IPS-15b (cell line): ENCODE measurements at regions not wholly inside any gene's neighbourhood (a gene's known extent, or its start where the extent isn't known, plus 50 kb on each side); places are given as distances from the start of the nearest gene placed in this dataset.
"Not testable (repeated sequence)": the region's sequence is repeated elsewhere in the genome, so short reads cannot be mapped to it uniquely, and the experiment has no call there.

Experiments used
- H3K27me3 ChIP-seq: one replicate; pipeline ENCODE4 v1.6.1; 2013; ENCODE audit warnings: low read length; ENCODE audit not compliant: control insufficient read depth, insufficient read depth
- H3K36me3 ChIP-seq: one replicate; pipeline ENCODE4 v1.6.1; 2013; ENCODE audit warnings: low read length; ENCODE audit not compliant: control insufficient read depth, insufficient read depth
- H3K4me1 ChIP-seq: one replicate; pipeline ENCODE4 v1.6.1; 2013; ENCODE audit warnings: mild to moderate bottlenecking, low read length; ENCODE audit not compliant: control insufficient read depth, insufficient read depth
- H3K4me3 ChIP-seq: one replicate; pipeline ENCODE4 v1.5.1; 2013; ENCODE audit warnings: low read depth, low read length
- H3K9ac ChIP-seq: one replicate; pipeline ENCODE4 v1.6.1; 2013; ENCODE audit warnings: low read depth, mild to moderate bottlenecking, low read length
- H3K9me3 ChIP-seq: one replicate; pipeline ENCODE4 v1.6.1; 2013; ENCODE audit warnings: mild to moderate bottlenecking, low read length; ENCODE audit not compliant: control insufficient read depth, insufficient read depth

DNA sequence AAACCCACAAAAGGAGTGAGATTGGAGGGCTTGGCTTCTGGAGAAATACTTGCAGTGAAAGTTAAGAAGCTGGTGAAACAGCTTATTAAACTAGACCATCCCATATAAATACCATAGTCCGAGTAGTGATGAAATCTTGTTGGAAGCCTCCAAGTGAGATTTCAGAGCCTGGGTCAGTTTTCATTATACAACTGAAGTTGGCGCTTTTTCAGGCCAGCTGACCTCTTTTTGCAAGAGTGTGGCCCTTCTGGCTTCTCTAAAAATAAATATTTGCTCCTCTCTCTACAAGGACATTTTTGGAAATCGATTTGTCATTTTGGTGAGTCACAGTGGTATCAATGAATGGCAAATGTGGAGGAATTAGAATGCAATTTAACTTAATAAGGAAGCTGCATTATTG is 51.2 kb upstream of the THRB start:
- Histone ChIP-seq H3K4me3 (no peak overlapping the region), H3K9me3 (no peaks in the 10 kb centered on the region), H3K9ac (no peak overlapping the region), H3K27me3 (no peaks in the 10 kb centered on the region), H3K4me1 (no peaks in the 10 kb centered on the region), H3K36me3 (no peaks in the 10 kb centered on the region)

GRCh38 chr3:24548278-24548677 is 53.6 kb upstream of the THRB start:
- no peaks in the 10 kb centered on the region for H3K27me3 ChIP-seq
- H3K9me3 ChIP-seq = no peaks in the 10 kb centered on the region
- H3K36me3 ChIP-seq = no peaks in the 10 kb centered on the region
- no peaks in the 10 kb centered on the region for H3K4me1 ChIP-seq
- H3K4me3 ChIP-seq = no peak overlapping the region
- H3K9ac ChIP-seq = no peak overlapping the region

DNA sequence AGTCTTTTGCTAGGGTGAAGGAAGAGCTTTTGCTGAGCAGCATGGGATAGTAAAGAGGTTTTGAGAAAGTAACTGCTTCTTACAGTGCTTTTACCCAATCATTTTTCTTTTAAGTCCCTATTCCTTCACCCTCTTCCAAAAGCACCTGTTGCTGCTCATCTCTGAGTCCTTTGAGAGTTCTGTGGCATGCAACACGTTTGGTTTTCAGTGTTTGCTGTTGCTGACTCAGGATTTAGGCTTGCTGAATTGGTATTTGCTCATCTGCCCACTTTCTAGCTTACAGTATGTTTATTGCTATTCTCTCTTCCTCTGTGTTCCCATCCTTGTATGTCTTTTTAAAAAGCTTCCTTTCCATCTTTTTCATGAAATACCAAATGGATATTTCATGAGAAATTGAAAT is 55.9 kb upstream of the THRB start:
- H3K4me1 ChIP-seq = no peaks in the 10 kb centered on the region
- no peak overlapping the region for H3K4me3 ChIP-seq
- H3K9ac ChIP-seq = no peak overlapping the region
- H3K9me3 ChIP-seq = no peaks in the 10 kb centered on the region
- no peaks in the 10 kb centered on the region for H3K27me3 ChIP-seq
- no peaks in the 10 kb centered on the region for H3K36me3 ChIP-seq

GRCh38 chr3:24551626-24552025 is 57.0 kb upstream of the THRB start:
- no peak overlapping the region for H3K4me3 ChIP-seq
- H3K4me1 ChIP-seq = no peaks in the 10 kb centered on the region
- no peak overlapping the region for H3K9ac ChIP-seq
- H3K27me3 ChIP-seq = no peaks in the 10 kb centered on the region
- H3K36me3 ChIP-seq = no peaks in the 10 kb centered on the region
- no peaks in the 10 kb centered on the region for H3K9me3 ChIP-seq

DNA sequence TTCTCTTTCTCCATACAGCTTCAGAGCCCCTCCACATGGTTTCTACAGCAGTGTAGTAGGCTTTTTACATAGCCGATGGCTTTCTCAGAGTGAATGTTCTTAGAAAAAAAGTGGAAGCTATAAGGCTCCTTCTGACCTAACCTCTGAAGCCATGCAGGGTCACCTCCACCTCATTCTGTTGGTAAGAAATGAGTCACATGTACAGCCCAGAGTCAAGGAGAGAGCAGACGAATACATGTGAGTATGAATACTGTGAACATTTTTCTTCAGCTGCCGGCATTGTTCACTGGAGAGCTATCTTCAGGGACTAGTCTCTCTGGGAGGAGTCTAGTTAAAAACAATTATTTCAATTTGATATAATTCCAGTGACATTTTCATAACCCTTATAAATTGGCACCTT is 68.2 kb upstream of the THRB start:
- no peak overlapping the region for H3K4me3 ChIP-seq
- H3K9ac ChIP-seq = no peak overlapping the region
- H3K27me3 ChIP-seq = no peaks in the 10 kb centered on the region
- no peaks in the 10 kb centered on the region for H3K4me1 ChIP-seq
- H3K9me3 ChIP-seq = no peaks in the 10 kb centered on the region
- no peaks in the 10 kb centered on the region for H3K36me3 ChIP-seq

GRCh38 chr3:24565053-24565452 is 70.4 kb upstream of the THRB start:
- H3K4me1 ChIP-seq = no peaks in the 10 kb centered on the region
- H3K4me3 ChIP-seq = no peak overlapping the region
- H3K9me3 ChIP-seq = no peaks in the 10 kb centered on the region
- no peak overlapping the region for H3K9ac ChIP-seq
- no peaks in the 10 kb centered on the region for H3K27me3 ChIP-seq
- H3K36me3 ChIP-seq = no peaks in the 10 kb centered on the region

DNA sequence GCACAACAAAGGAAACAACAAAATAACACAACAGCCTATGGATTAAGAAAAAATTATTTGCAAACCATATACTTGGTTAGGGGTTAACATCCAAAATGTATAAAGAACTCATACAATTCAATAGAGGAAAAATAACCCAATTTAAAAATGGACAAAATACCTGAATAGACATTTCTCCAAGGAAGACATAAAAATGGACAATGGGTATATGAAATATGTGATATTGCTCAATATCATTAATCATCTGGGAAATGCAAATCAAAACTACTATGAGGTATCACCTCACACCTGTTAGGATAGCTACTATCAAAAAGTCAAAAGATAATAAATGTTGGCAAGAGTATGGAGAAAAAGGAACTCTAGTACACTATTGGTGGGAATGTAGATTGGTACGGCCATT is 71.0 kb upstream of the THRB start:
- no peak overlapping the region for H3K4me3 ChIP-seq
- H3K27me3 ChIP-seq = no peaks in the 10 kb centered on the region
- no peaks in the 10 kb centered on the region for H3K36me3 ChIP-seq
- H3K4me1 ChIP-seq = no peaks in the 10 kb centered on the region
- H3K9ac ChIP-seq = no peak overlapping the region
- H3K9me3 ChIP-seq = no peaks in the 10 kb centered on the region

GRCh38 chr3:24566927-24567326 is 72.3 kb upstream of the THRB start:
- no peak overlapping the region for H3K9ac ChIP-seq
- no peaks in the 10 kb centered on the region for H3K4me1 ChIP-seq
- H3K27me3 ChIP-seq = no peaks in the 10 kb centered on the region
- no peaks in the 10 kb centered on the region for H3K9me3 ChIP-seq
- no peaks in the 10 kb centered on the region for H3K36me3 ChIP-seq
- H3K4me3 ChIP-seq = no peak overlapping the region

GRCh38 chr3:24572409-24572808 is 77.8 kb upstream of the THRB start:
- H3K9me3 ChIP-seq, H3K4me3 ChIP-seq, H3K4me1 ChIP-seq: not testable (repeated sequence)

DNA sequence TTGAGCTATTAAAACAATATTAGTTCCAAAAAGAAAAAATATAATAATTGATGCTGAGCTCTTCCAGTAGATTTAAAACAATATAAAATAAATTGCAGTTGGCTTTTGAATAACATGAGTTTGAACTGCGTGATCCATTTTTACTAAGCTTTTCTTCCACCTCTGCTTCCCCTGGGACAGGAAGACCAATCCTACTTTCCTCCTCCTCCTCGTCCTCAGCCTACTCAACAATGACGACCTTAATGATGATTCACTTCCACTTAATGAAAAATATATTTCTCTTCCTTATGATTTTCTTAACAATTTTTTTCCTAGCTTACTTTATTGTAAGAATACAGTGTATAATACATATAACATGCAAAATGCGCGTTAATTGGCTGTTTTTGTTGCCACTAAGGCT is 78.9 kb upstream of the THRB start:
- Histone ChIP-seq H3K4me3 (no peak overlapping the region), H3K27me3 (no peaks in the 10 kb centered on the region), H3K9ac (no peak overlapping the region), H3K4me1 (no peaks in the 10 kb centered on the region), H3K9me3 (no peaks in the 10 kb centered on the region), H3K36me3 (no peaks in the 10 kb centered on the region)

More at GRCh38 chr3:24572409-24572808, 77.8 kb upstream of the THRB start:
- H3K9ac ChIP-seq, H3K36me3 ChIP-seq, H3K27me3 ChIP-seq: not testable (repeated sequence)

- Histone ChIP-seq H3K27me3 (no peaks in the 10 kb centered on the region), H3K36me3 (no peaks in the 10 kb centered on the region), H3K4me3 (no peak overlapping the region), H3K4me1 (peaks cover 13% of the 10 kb centered on the region), H3K9me3 (no peaks in the 10 kb centered on the region), H3K9ac (no peak overlapping the region)
These were observed 83.7 kb upstream of the THRB start for GRCh38 chr3:24578324-24578723.

GRCh38 chr3:24578951-24579421 is 84.3 kb upstream of the THRB start:
- Histone ChIP-seq H3K27me3 (no peaks in the 10 kb centered on the region), H3K4me3 (no peak overlapping the region), H3K9ac (no peak overlapping the region)

More at GRCh38 chr3:24578951-24579421, 84.3 kb upstream of the THRB start:
- Histone ChIP-seq H3K9me3 (no peaks in the 10 kb centered on the region), H3K36me3 (no peaks in the 10 kb centered on the region), H3K4me1 (peaks cover 13% of the 10 kb centered on the region)
